H9 (cell line): ENCODE measurements at regions not wholly inside any gene's neighbourhood (a gene's known extent, or its start where the extent isn't known, plus 50 kb on each side); places are given as distances from the start of the nearest gene placed in this dataset.

Experiments used
- DNase-seq: peaks from one replicate; pipeline ENCODE4 v3.0.0-alpha.2; 2017
- H2AFZ ChIP-seq: one replicate; pipeline ENCODE4 v1.6.1; 2013; ENCODE audit warnings: mild to moderate bottlenecking, low read length, control low read depth, moderate library complexity
- H2AK5ac ChIP-seq: 2 replicates; pipeline ENCODE4 v1.6.1; 2013; ENCODE audit warnings: low read length, control low read depth, mixed read lengths; ENCODE audit not compliant: insufficient read length
- H2BK120ac ChIP-seq: one replicate; pipeline ENCODE4 v1.6.1; 2013; ENCODE audit warnings: low read depth, mild to moderate bottlenecking, low read length, control low read depth, inconsistent platforms; ENCODE audit not compliant: poor library complexity, severe bottlenecking
- H2BK12ac ChIP-seq: 2 replicates; pipeline ENCODE4 v1.6.1; 2013; ENCODE audit warnings: low read length, control low read depth, mixed read lengths, low read depth; ENCODE audit not compliant: insufficient read length
- H2BK15ac ChIP-seq: 2 replicates; pipeline ENCODE4 v1.6.1; 2013; ENCODE audit warnings: low read depth, low read length, control low read depth
- H2BK20ac ChIP-seq: one replicate; pipeline ENCODE4 v1.6.1; 2013; ENCODE audit warnings: low read depth, mild to moderate bottlenecking, low read length, control low read depth, inconsistent platforms; ENCODE audit not compliant: poor library complexity, severe bottlenecking
- H2BK5ac ChIP-seq: 2 replicates; pipeline ENCODE4 v1.6.1; 2013; ENCODE audit warnings: low read length, control low read depth, mixed read lengths; ENCODE audit not compliant: insufficient read length
- H3K14ac ChIP-seq: 2 replicates; pipeline ENCODE4 v1.6.1; 2013; ENCODE audit warnings: low read length, control low read depth; ENCODE audit not compliant: insufficient read depth
- H3K18ac ChIP-seq: 2 replicates; pipeline ENCODE4 v1.6.1; 2013; ENCODE audit warnings: low read depth, mild to moderate bottlenecking, mixed read lengths, low read length, control low read depth; ENCODE audit not compliant: insufficient read length
- H3K23ac ChIP-seq: 2 replicates; pipeline ENCODE4 v1.6.1; 2013; ENCODE audit warnings: low read length, control low read depth, mixed read lengths, low read depth; ENCODE audit not compliant: insufficient read length
- H3K23me2 ChIP-seq: 2 replicates; pipeline ENCODE4 v1.6.1; 2013; ENCODE audit warnings: low read depth, mild to moderate bottlenecking, mixed read lengths, low read length, control low read depth; ENCODE audit not compliant: insufficient read length, poor library complexity, severe bottlenecking
- H3K27ac ChIP-seq: 2 replicates; pipeline ENCODE4 v1.5.1; 2013; ENCODE audit warnings: low read length, control low read depth, mixed read lengths, low read depth; ENCODE audit not compliant: insufficient read length
- H3K27me3 ChIP-seq: 2 replicates; pipeline ENCODE4 v1.6.1; 2013; ENCODE audit warnings: low read length, control low read depth, inconsistent platforms; ENCODE audit not compliant: insufficient read depth
- H3K4ac ChIP-seq: 2 replicates; pipeline ENCODE4 v1.6.1; 2013; ENCODE audit warnings: low read depth, mild to moderate bottlenecking, control low read depth, inconsistent platforms, low read length, moderate library complexity
- H3K4me1 ChIP-seq: 2 replicates; pipeline ENCODE4 v1.6.1; 2013; ENCODE audit warnings: low read length, control low read depth, inconsistent platforms; ENCODE audit not compliant: insufficient read depth
- H3K4me2 ChIP-seq: 2 replicates; pipeline ENCODE4 v1.6.1; 2013; ENCODE audit warnings: low read length, control low read depth, mixed read lengths; ENCODE audit not compliant: insufficient read length, insufficient read depth
- H3K56ac ChIP-seq: 2 replicates; pipeline ENCODE4 v1.6.1; 2013; ENCODE audit warnings: low read depth, mild to moderate bottlenecking, mixed read lengths, low read length, control low read depth; ENCODE audit not compliant: insufficient read length
- H3K79me1 ChIP-seq: 2 replicates; pipeline ENCODE4 v1.6.1; 2013; ENCODE audit warnings: low read depth, mild to moderate bottlenecking, moderate library complexity, low read length, control low read depth, inconsistent platforms; ENCODE audit not compliant: insufficient read depth, poor library complexity, severe bottlenecking
- H3K79me2 ChIP-seq: 2 replicates; pipeline ENCODE4 v1.6.1; 2013; ENCODE audit warnings: low read length, control low read depth, inconsistent platforms; ENCODE audit not compliant: insufficient read depth
- H3K9ac ChIP-seq: 2 replicates; pipeline ENCODE4 v1.6.1; 2013; ENCODE audit warnings: low read length, control low read depth, mixed read lengths; ENCODE audit not compliant: insufficient read length; ENCODE audit errors: extremely low read depth
- H3K9me3 ChIP-seq: one replicate; pipeline ENCODE4 v1.6.1; 2013; ENCODE audit warnings: low read depth, low read length, inconsistent platforms; ENCODE audit not compliant: control insufficient read depth
- H3T11ph ChIP-seq: one replicate; pipeline ENCODE4 v1.6.1; 2013; ENCODE audit warnings: mild to moderate bottlenecking, low read length, control low read depth, inconsistent platforms
- H4K20me1 ChIP-seq: one replicate; pipeline ENCODE4 v1.6.1; 2013; ENCODE audit not compliant: control insufficient read depth, insufficient read length, insufficient read depth
- H4K5ac ChIP-seq: 2 replicates; pipeline ENCODE4 v1.6.1; 2013; ENCODE audit warnings: low read depth, mild to moderate bottlenecking, mixed read lengths, low read length, control low read depth; ENCODE audit not compliant: insufficient read length
- H4K8ac ChIP-seq: replicated peaks from 2 replicates; pipeline ENCODE4 v1.6.1; 2013; ENCODE audit warnings: low read length, control low read depth, mixed read lengths, low read depth; ENCODE audit not compliant: insufficient read length
- H4K91ac ChIP-seq: 2 replicates; pipeline ENCODE4 v1.6.1; 2013; ENCODE audit warnings: low read depth, mild to moderate bottlenecking, moderate library complexity, mixed read lengths, low read length, control low read depth; ENCODE audit not compliant: insufficient read length
- H3K27ac Mint-ChIP-seq, 3 experiments: 2 replicates in 2 of 3; 3 replicates in 1 of 3; pipeline ENCODE4 v1.8.0; 2020 to 2021; ENCODE audit warnings: mixed read lengths in 3 of 3, mild to moderate bottlenecking in 1 of 3, moderate library complexity in 1 of 3
- H3K27me3 Mint-ChIP-seq: 2 replicates; pipeline ENCODE4 v1.8.0; 2021; ENCODE audit warnings: low read depth, mild to moderate bottlenecking, moderate library complexity, mixed read lengths
- H3K36me3 Mint-ChIP-seq, 3 experiments: 2 replicates in 2 of 3; 3 replicates in 1 of 3; pipeline ENCODE4 v1.8.0; 2020 to 2021; ENCODE audit warnings: low read depth in 3 of 3, mixed read lengths in 3 of 3; ENCODE audit not compliant: insufficient read depth in 1 of 3
- H3K4me1 Mint-ChIP-seq, 2 experiments: 2 replicates each; pipeline ENCODE4 v1.8.0; 2020; ENCODE audit warnings: mixed read lengths in 2 of 2
- H3K4me3 Mint-ChIP-seq, 2 experiments: 2 replicates in 1 of 2; 3 replicates in 1 of 2; pipeline ENCODE4 v1.8.0; 2020 to 2021; ENCODE audit warnings: mild to moderate bottlenecking in 2 of 2, mixed read lengths in 2 of 2, moderate library complexity in 1 of 2
- H3K9me3 Mint-ChIP-seq, 2 experiments: 2 replicates in 1 of 2; 3 replicates in 1 of 2; pipeline ENCODE4 v1.8.0; 2020; ENCODE audit warnings: mild to moderate bottlenecking in 2 of 2, mixed read lengths in 2 of 2, moderate library complexity in 1 of 2
- WGBS: extraction: QIAGEN DNeasy Blood & Tissue Kit; methylation state at CpG from one replicate; pipeline ENCODE4 v1.1.7; 2013; ENCODE audit warnings: missing lambda C conversion rate, low lambda C conversion rate, mixed read lengths; ENCODE audit not compliant: insufficient read length; ENCODE audit errors: extremely low coverage; 5-methylcytosine and 5-hydroxymethylcytosine counted together
- TF ChIP-seq, protein P1 (sequence below): fragments of 200-600 bp; sonication (generic); conservative IDR thresholded peaks from 3 replicates; pipeline ENCODE4 v1.8.0; 2021; ENCODE audit warnings: antibody characterized with exemption, mild to moderate bottlenecking

DNA sequence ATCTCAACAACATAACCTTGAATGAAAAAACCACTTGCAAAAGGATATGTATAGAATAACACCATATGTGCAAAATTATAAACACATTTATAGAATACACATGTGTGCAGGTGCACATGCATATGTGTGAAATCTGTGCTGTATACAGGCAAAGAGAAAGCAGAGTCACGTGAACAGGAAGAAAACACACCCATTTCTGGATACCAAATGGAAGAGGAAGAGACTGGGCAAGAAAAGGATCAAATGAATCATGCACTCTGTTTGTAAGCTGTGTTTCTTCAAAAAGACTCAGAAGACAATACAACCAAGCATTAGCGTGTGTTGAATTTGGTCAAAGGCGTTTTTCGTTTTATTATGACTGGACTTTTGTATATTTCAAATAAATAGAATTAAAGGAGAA lies 111.3 kb upstream of the ERG start:
- Histone ChIP-seq H3K56ac (no peak overlapping the region), H2AK5ac (no peak overlapping the region), H3K9ac (no peak overlapping the region), H2BK5ac (no peak overlapping the region), H3K4me1 (peaks cover 4% of the 10 kb centered on the region), H2BK120ac (no peak overlapping the region), H3K4me2 (no peak overlapping the region), H3K27me3 (no peaks in the 10 kb centered on the region), H4K8ac (no peak overlapping the region), H4K91ac (no peak overlapping the region), H3T11ph (no peak overlapping the region), H2BK12ac (no peak overlapping the region), H2BK20ac (no peak overlapping the region), H3K4ac (no peak overlapping the region), H3K79me2 (no peaks in the 10 kb centered on the region), H3K79me1 (no peaks in the 10 kb centered on the region), H4K20me1 (no peaks in the 10 kb centered on the region), H2AFZ (no peak overlapping the region), H3K23me2 (no peaks in the 10 kb centered on the region), H3K18ac (no peak overlapping the region), H4K5ac (no peak overlapping the region), H3K14ac (no peak overlapping the region), H2BK15ac (no peak overlapping the region), H3K9me3 (no peaks in the 10 kb centered on the region), H3K23ac (no peak overlapping the region), H3K27ac (no peak overlapping the region)
- no peak for DNase-seq
- Mint-ChIP-seq H3K27ac (no peak overlapping the region), H3K36me3 (no peaks in the 10 kb centered on the region; a peak in 1 of 7 replicates), H3K27me3 (no peaks in the 10 kb centered on the region; the same call in 1 of the 2 replicates), H3K4me3 (no peak overlapping the region), H3K9me3 (no peaks in the 10 kb centered on the region), H3K4me1 (peaks cover 0 to 2% of the 10 kb centered on the region in 2 experiments; a peak in 1 of 4 replicates)
- TF ChIP-seq, protein P1, sequence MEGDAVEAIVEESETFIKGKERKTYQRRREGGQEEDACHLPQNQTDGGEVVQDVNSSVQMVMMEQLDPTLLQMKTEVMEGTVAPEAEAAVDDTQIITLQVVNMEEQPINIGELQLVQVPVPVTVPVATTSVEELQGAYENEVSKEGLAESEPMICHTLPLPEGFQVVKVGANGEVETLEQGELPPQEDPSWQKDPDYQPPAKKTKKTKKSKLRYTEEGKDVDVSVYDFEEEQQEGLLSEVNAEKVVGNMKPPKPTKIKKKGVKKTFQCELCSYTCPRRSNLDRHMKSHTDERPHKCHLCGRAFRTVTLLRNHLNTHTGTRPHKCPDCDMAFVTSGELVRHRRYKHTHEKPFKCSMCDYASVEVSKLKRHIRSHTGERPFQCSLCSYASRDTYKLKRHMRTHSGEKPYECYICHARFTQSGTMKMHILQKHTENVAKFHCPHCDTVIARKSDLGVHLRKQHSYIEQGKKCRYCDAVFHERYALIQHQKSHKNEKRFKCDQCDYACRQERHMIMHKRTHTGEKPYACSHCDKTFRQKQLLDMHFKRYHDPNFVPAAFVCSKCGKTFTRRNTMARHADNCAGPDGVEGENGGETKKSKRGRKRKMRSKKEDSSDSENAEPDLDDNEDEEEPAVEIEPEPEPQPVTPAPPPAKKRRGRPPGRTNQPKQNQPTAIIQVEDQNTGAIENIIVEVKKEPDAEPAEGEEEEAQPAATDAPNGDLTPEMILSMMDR, result no peak
- no CpG with 5 or more reads among the region's 4 CpGs for WGBS
